A673 (cell line): ENCODE measurements at regions not wholly inside any gene's neighbourhood (a gene's known extent, or its start where the extent isn't known, plus 50 kb on each side); places are given as distances from the start of the nearest gene placed in this dataset.

Source experiments
- EZH2 ChIP-seq: fragments of 200-600 bp; sonication (generic); IDR thresholded peaks from 2 replicates; pipeline ENCODE4 v1.6.1; 2017; ENCODE audit warnings: borderline replicate concordance, low read depth, mild to moderate bottlenecking, mixed read lengths, antibody characterized with exemption, low read length; ENCODE audit not compliant: poor library complexity, severe bottlenecking
- TF ChIP-seq, protein P1 (sequence below): fragments of 300-800, 200-600 bp; sonication (generic); conservative IDR thresholded peaks from 2 replicates; pipeline ENCODE4 v1.5.1; 2017; ENCODE audit warnings: low read depth, mild to moderate bottlenecking, antibody characterized with exemption, low read length, moderate library complexity, mixed read lengths

- TF ChIP-seq, protein P1, sequence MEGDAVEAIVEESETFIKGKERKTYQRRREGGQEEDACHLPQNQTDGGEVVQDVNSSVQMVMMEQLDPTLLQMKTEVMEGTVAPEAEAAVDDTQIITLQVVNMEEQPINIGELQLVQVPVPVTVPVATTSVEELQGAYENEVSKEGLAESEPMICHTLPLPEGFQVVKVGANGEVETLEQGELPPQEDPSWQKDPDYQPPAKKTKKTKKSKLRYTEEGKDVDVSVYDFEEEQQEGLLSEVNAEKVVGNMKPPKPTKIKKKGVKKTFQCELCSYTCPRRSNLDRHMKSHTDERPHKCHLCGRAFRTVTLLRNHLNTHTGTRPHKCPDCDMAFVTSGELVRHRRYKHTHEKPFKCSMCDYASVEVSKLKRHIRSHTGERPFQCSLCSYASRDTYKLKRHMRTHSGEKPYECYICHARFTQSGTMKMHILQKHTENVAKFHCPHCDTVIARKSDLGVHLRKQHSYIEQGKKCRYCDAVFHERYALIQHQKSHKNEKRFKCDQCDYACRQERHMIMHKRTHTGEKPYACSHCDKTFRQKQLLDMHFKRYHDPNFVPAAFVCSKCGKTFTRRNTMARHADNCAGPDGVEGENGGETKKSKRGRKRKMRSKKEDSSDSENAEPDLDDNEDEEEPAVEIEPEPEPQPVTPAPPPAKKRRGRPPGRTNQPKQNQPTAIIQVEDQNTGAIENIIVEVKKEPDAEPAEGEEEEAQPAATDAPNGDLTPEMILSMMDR, result no peak
- no peak for TF ChIP-seq EZH2
These were observed 203.1 kb downstream of the SMAD2 start for GRCh38 chr18:47727409-47727808.
